ENCODE measurements at regions not wholly inside any gene's neighbourhood (a gene's known extent, or its start where the extent isn't known, plus 50 kb on each side); places are given as distances from the start of the nearest gene placed in this dataset.

DNA sequence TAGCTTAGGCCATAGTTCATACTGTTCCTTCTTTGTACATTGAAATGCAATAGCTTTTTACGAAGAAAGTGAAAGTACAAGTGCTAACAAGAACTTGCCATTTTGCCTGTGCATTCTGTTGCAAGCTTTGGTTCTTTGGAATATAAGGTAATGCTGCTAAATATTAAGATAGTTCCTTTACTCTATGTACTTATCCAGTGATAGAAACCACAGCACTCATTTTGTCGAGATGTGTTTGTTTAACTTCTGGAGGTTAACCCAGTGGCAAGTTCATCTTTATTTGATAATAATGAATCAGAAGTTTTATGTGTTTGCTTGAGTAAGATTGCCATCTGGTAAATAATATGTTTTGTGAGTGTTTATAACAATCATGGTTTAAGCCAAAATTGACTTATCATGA, 373.1 kb upstream of the FANCL start:
- Histone ChIP-seq H3K4ac (replicated peaks; ENCODE audit: insufficient read length, low read depth, low read length) (no peak overlapping the region), H3K23ac (ENCODE audit: insufficient read length) (no peak overlapping the region), H4K5ac (ENCODE audit: insufficient read length, low read depth, low read length) (no peak overlapping the region), H3K14ac (ENCODE audit: insufficient read length) (no peak overlapping the region), H4K8ac (ENCODE audit: extremely low read depth, insufficient read depth, low read length) (no peak overlapping the region), H2AFZ (ENCODE audit: low read length) (no peak overlapping the region), H3K9me3 (ENCODE audit: insufficient read depth in 2 of 2, low read depth in 1 of 2, low read length in 1 of 2) (no peaks in the 10 kb centered on the region), H3K27me3 (replicated peaks in 1 of 4; ENCODE audit: control insufficient read depth in 3 of 4, extremely low read depth in 1 of 4, insufficient read depth in 3 of 4, low read length in 3 of 4) (no peaks in the 10 kb centered on the region), H3K18ac (ENCODE audit: extremely low read depth, low read length) (no peak overlapping the region), H2BK120ac (replicated peaks; ENCODE audit: low read depth, low read length) (no peak overlapping the region), H3K79me1 (ENCODE audit: low read depth, low read length) (no peaks in the 10 kb centered on the region), H3K9ac (replicated peaks in 1 of 4; ENCODE audit: extremely low read depth in 1 of 4, low read depth in 3 of 4, low read length in 3 of 4) (no peak overlapping the region), H4K91ac (replicated peaks; ENCODE audit: insufficient read length, low read length) (no peak overlapping the region), H2BK15ac (ENCODE audit: low read length) (no peak overlapping the region), H2BK12ac (ENCODE audit: low read depth, low read length) (no peak overlapping the region), H3K56ac (replicated peaks; ENCODE audit: insufficient read length, low read depth, low read length) (no peak overlapping the region), H3K4me1 (replicated peaks in 1 of 4; ENCODE audit: control insufficient read depth in 3 of 4, insufficient read depth in 4 of 4, low read length in 3 of 4) (no peaks in the 10 kb centered on the region), H3K4me3 (ENCODE audit: extremely low read depth in 1 of 4, insufficient read depth in 2 of 4, low read depth in 3 of 4, low read length in 4 of 4) (no peak overlapping the region), H3K23me2 (ENCODE audit: low read depth, low read length) (no peaks in the 10 kb centered on the region), H2AK5ac (ENCODE audit: low read depth, low read length) (no peak overlapping the region), H2BK20ac (ENCODE audit: low read length) (no peak overlapping the region), H4K20me1 (replicated peaks in 1 of 2; ENCODE audit: control insufficient read depth in 1 of 2, insufficient read depth in 2 of 2, low read length in 2 of 2) (no peaks in the 10 kb centered on the region), H3K4me2 (ENCODE audit: insufficient read depth in 1 of 2, low read depth in 2 of 2, low read length in 2 of 2) (no peak overlapping the region), H2BK5ac (ENCODE audit: low read depth, low read length) (no peak overlapping the region), H3K79me2 (ENCODE audit: control insufficient read depth in 1 of 2, insufficient read depth in 2 of 2, low read length in 2 of 2) (no peaks in the 10 kb centered on the region), H3K36me3 (ENCODE audit: control insufficient read depth in 2 of 4, insufficient read depth in 4 of 4, low read length in 3 of 4) (no peaks in the 10 kb centered on the region), H3K27ac (ENCODE audit: low read depth, low read length) (no peak overlapping the region)
- TF ChIP-seq NRF1 (IDR thresholded peaks at IDR 0.05; ENCODE audit: low read depth, low read length), result no peak
- no peak for TF ChIP-seq PHF8 (conservative IDR thresholded peaks at IDR 0.05; ENCODE audit: low read depth, low read length)
- TF ChIP-seq, protein P1, sequence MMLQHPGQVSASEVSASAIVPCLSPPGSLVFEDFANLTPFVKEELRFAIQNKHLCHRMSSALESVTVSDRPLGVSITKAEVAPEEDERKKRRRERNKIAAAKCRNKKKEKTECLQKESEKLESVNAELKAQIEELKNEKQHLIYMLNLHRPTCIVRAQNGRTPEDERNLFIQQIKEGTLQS (IDR thresholded peaks at IDR 0.05; ENCODE audit: insufficient read depth, low read depth, low read length), result no peak
- no peak for TF ChIP-seq RBBP5 (IDR thresholded peaks at IDR 0.05; ENCODE audit: borderline replicate concordance, low read depth, low read length)
- no peak for TF ChIP-seq POU5F1 (IDR thresholded peaks at IDR 0.05; ENCODE audit: low read depth, low read length)
- no peak for TF ChIP-seq MAFK (IDR thresholded peaks at IDR 0.05; ENCODE audit: low read depth, low read length)
- TF ChIP-seq EGR1 (IDR thresholded peaks at IDR 0.05; ENCODE audit: borderline replicate concordance, low read depth, low read length), result no peak
- no peak for TF ChIP-seq CHD2 (IDR thresholded peaks at IDR 0.05; ENCODE audit: low read length)
- TF ChIP-seq TCF12 (IDR thresholded peaks at IDR 0.05; ENCODE audit: low read depth, low read length), result no peak
- TF ChIP-seq KDM1A (IDR thresholded peaks at IDR 0.05; ENCODE audit: borderline replicate concordance, low read length), result no peak
- TF ChIP-seq SAP30 (IDR thresholded peaks at IDR 0.05; ENCODE audit: insufficient read depth, insufficient replicate concordance, low read length), result no peak
- TF ChIP-seq BCL11A (IDR thresholded peaks at IDR 0.05; ENCODE audit: low read depth in 2 of 2, low read length in 2 of 2), result no peak
- 89% methylated on average over 2 of the region's 2 CpGs; no CpG with 5 or more reads in 1 of the 2 experiments for WGBS, 2 experiments (ENCODE audit: extremely low coverage in 1 of 2, insufficient coverage in 1 of 2, insufficient read length in 1 of 2, insufficient replicate concordance in 2 of 2, low coverage in 1 of 2, low lambda C conversion rate in 2 of 2, missing lambda C conversion rate in 1 of 2)
- DNase-seq (ENCODE audit: low read depth in 1 of 2, low spot score in 2 of 2) (no peak), FAIRE-seq (no peak)
- POLR2A ChIA-PET (ENCODE audit: partially characterized antibody), result no interaction called here
- CTCF ChIA-PET (ENCODE audit: partially characterized antibody), result no interaction called here
